ENCODE measurements at regions not wholly inside any gene's neighbourhood (a gene's known extent, or its start where the extent isn't known, plus 50 kb on each side); places are given as distances from the start of the nearest gene placed in this dataset.

GRCh38 chr11:13074714-13075464 lies 65.8 kb downstream of the RASSF10 start:
- Histone ChIP-seq H3K27ac (ENCODE audit: poor library complexity, severe bottlenecking) (peak overlapping the region; percentile 67), H3K27me3 (ENCODE audit: insufficient read depth, poor library complexity, severe bottlenecking) (no peaks in the 10 kb centered on the region), H3K36me3 (ENCODE audit: low read depth) (no peaks in the 10 kb centered on the region), H3K9me3 (ENCODE audit: severe bottlenecking) (no peaks in the 10 kb centered on the region), H3K4me1 (ENCODE audit: insufficient read depth, poor library complexity, severe bottlenecking) (peaks cover 24% of the 10 kb centered on the region), H3K4me3 (ENCODE audit: severe bottlenecking) (no peak overlapping the region)
- DNase-seq (ENCODE audit: low spot score) (no peak), ATAC-seq (ENCODE audit: low read depth) (no peak)
- no peak for TF ChIP-seq CTCF (IDR thresholded peaks at IDR 0.05; ENCODE audit: poor library complexity, severe bottlenecking)

GRCh38 chr11:13076961-13077360 lies 67.8 kb downstream of the RASSF10 start:
- DNase-seq (ENCODE audit: low spot score), result no peak
- no peak overlapping the region for H3K4me3 ChIP-seq (ENCODE audit: severe bottlenecking)
- no peaks in the 10 kb centered on the region for H3K27me3 ChIP-seq (ENCODE audit: insufficient read depth, poor library complexity, severe bottlenecking)
- H3K27ac ChIP-seq (ENCODE audit: poor library complexity, severe bottlenecking), result peak overlapping the region; percentile 39
- peak; percentile 64 for ATAC-seq (ENCODE audit: low read depth)
- H3K36me3 ChIP-seq (ENCODE audit: low read depth), result no peaks in the 10 kb centered on the region
- H3K9me3 ChIP-seq (ENCODE audit: severe bottlenecking), result no peaks in the 10 kb centered on the region
- H3K4me1 ChIP-seq (ENCODE audit: insufficient read depth, poor library complexity, severe bottlenecking), result peaks cover 24% of the 10 kb centered on the region
- no peak for TF ChIP-seq CTCF (IDR thresholded peaks at IDR 0.05; ENCODE audit: poor library complexity, severe bottlenecking)

GRCh38 chr11:13080861-13081260 lies 71.7 kb downstream of the RASSF10 start:
- Histone ChIP-seq H3K36me3 (ENCODE audit: low read depth) (no peaks in the 10 kb centered on the region), H3K9me3 (ENCODE audit: severe bottlenecking) (no peaks in the 10 kb centered on the region), H3K4me3 (ENCODE audit: severe bottlenecking) (no peak overlapping the region), H3K27me3 (ENCODE audit: insufficient read depth, poor library complexity, severe bottlenecking) (no peaks in the 10 kb centered on the region), H3K4me1 (ENCODE audit: insufficient read depth, poor library complexity, severe bottlenecking) (peaks cover 9% of the 10 kb centered on the region), H3K27ac (ENCODE audit: poor library complexity, severe bottlenecking) (no peak overlapping the region)
- ATAC-seq (ENCODE audit: low read depth) (no peak), DNase-seq (ENCODE audit: low spot score) (no peak)
- TF ChIP-seq CTCF (IDR thresholded peaks at IDR 0.05; ENCODE audit: poor library complexity, severe bottlenecking), result no peak

GRCh38 chr11:13082588-13082987 lies 73.5 kb downstream of the RASSF10 start:
- no peak for DNase-seq (ENCODE audit: low spot score)

More at GRCh38 chr11:13082588-13082987, 73.5 kb downstream of the RASSF10 start:
- Histone ChIP-seq H3K4me3 (ENCODE audit: severe bottlenecking) (no peak overlapping the region), H3K27me3 (ENCODE audit: insufficient read depth, poor library complexity, severe bottlenecking) (no peaks in the 10 kb centered on the region), H3K4me1 (ENCODE audit: insufficient read depth, poor library complexity, severe bottlenecking) (no peaks in the 10 kb centered on the region), H3K27ac (ENCODE audit: poor library complexity, severe bottlenecking) (no peak overlapping the region), H3K9me3 (ENCODE audit: severe bottlenecking) (no peaks in the 10 kb centered on the region), H3K36me3 (ENCODE audit: low read depth) (no peaks in the 10 kb centered on the region)
- TF ChIP-seq CTCF (IDR thresholded peaks at IDR 0.05; ENCODE audit: poor library complexity, severe bottlenecking), result no peak
- no peak for ATAC-seq (ENCODE audit: low read depth)

Measured in RWPE2 (cell line).